Right cardiac atrium (tissue), 5 donors: ENCODE measurements at regions not wholly inside any gene's neighbourhood (a gene's known extent, or its start where the extent isn't known, plus 50 kb on each side); places are given as distances from the start of the nearest gene placed in this dataset.
"Not testable (repeated sequence)": the region's sequence is repeated elsewhere in the genome, so short reads cannot be mapped to it uniquely, and the experiment has no call there.

Experiments used
- ATAC-seq, 2 donors: fragments of 200-7000 bp; cut with Tn5 transposase; one replicate each; pipeline versions ENCODE4 v1.8.0 to v1.9.1; 2020; ENCODE audit warnings: moderate library complexity in 2 of 2, mild to moderate bottlenecking in 1 of 2
- DNase-seq, 3 donors: peaks; one replicate each; pipeline ENCODE4 v3.0.0-alpha.2; 2020
- H3K27ac ChIP-seq: one replicate; pipeline ENCODE4 v1.5.1; 2013; ENCODE audit warnings: mild to moderate bottlenecking, low read length, control low read depth, moderate library complexity
- H3K27me3 ChIP-seq: one replicate; pipeline ENCODE4 v1.6.1; 2013; ENCODE audit not compliant: control insufficient read depth, insufficient read depth
- H3K4me1 ChIP-seq: one replicate; pipeline ENCODE4 v1.6.1; 2013; ENCODE audit warnings: low read length; ENCODE audit not compliant: control insufficient read depth, insufficient read depth
- H3K4me3 ChIP-seq: one replicate; pipeline ENCODE4 v1.5.1; 2013; ENCODE audit warnings: low read length, control low read depth
- H3K9me3 ChIP-seq: one replicate; pipeline ENCODE4 v1.6.1; 2013; ENCODE audit warnings: low read length; ENCODE audit not compliant: control insufficient read depth
- WGBS: extraction: QIAGEN DNeasy Blood & Tissue Kit; methylation state at CpG from one replicate; pipeline ENCODE4 v1.1.7; 2013; 5-methylcytosine and 5-hydroxymethylcytosine counted together
- intact Hi-C, 4 donors: fragments of 100-400 bp; cut with DNase I; formaldehyde crosslinking; loops; one replicate each; pipeline versions ENCODE4 v1.11.0 to v1.14.0; 2022 to 2023
- donor health status: healthy with polysubstance abuse.
- donor health status: DM: no; HTN: yes; CAD: no.
- donor health status: DM: no; HTN: no; CAD: no.
- donor health status: DM: no; HTN: yes; CAD: no; lungs with severe emphysema.
- donor health status: DM: yes; HTN: yes; CAD: no.

GRCh38 chr6:10099529-10100140, 315.2 kb downstream of the TFAP2A start:
- no peak overlapping the region for H3K27ac ChIP-seq
- H3K9me3 ChIP-seq: no peaks in the 10 kb centered on the region
- H3K4me1 ChIP-seq: no peaks in the 10 kb centered on the region
- ATAC-seq: no peak
- intact Hi-C loops: no loop called here
- DNase-seq: no peak
- 65% methylated on average over 9 of the region's 9 CpGs for WGBS
- H3K4me3 ChIP-seq: no peak overlapping the region
- H3K27me3 ChIP-seq: no peaks in the 10 kb centered on the region

GRCh38 chr6:10098756-10099528, 315.9 kb downstream of the TFAP2A start:
- ATAC-seq: no peak
- intact Hi-C loops: no loop called here
- Histone ChIP-seq H3K4me3 (peak overlapping the region; percentile 41), H3K27me3 (no peaks in the 10 kb centered on the region), H3K4me1 (no peaks in the 10 kb centered on the region), H3K27ac (no peak overlapping the region), H3K9me3 (no peaks in the 10 kb centered on the region)
- peak in 2 of 3 donors; percentile 9 to 53 for DNase-seq
- WGBS: 30% methylated on average over 27 of the region's 27 CpGs

GRCh38 chr6:10093282-10093681, 321.6 kb downstream of the TFAP2A start:
- H3K27ac ChIP-seq: no peak overlapping the region
- no peak overlapping the region for H3K4me3 ChIP-seq
- DNase-seq (no peak), ATAC-seq (no peak)
- 90% methylated on average over 5 of the region's 5 CpGs for WGBS
- peaks cover 3% of the 10 kb centered on the region for H3K9me3 ChIP-seq
- H3K4me1 ChIP-seq: no peaks in the 10 kb centered on the region
- H3K27me3 ChIP-seq: no peaks in the 10 kb centered on the region
- intact Hi-C loops: no loop called here

- Histone ChIP-seq H3K27ac (no peak overlapping the region), H3K27me3 (no peaks in the 10 kb centered on the region), H3K9me3 (no peaks in the 10 kb centered on the region), H3K4me3 (no peak overlapping the region), H3K4me1 (no peaks in the 10 kb centered on the region)
- DNase-seq: no peak
- intact Hi-C loops: no loop called here
- WGBS: 76% methylated on average over 14 of the region's 14 CpGs
- no peak for ATAC-seq
Measured at GRCh38 chr6:10084111-10084986, 330.5 kb downstream of the TFAP2A start.

GRCh38 chr6:10082385-10082784, 332.5 kb downstream of the TFAP2A start:
- Histone ChIP-seq H3K27me3 (no peaks in the 10 kb centered on the region), H3K27ac (no peak overlapping the region), H3K4me1 (no peaks in the 10 kb centered on the region), H3K9me3 (no peaks in the 10 kb centered on the region), H3K4me3 (no peak overlapping the region)
- DNase-seq: no peak
- ATAC-seq: peak; percentile 24 to 31
- WGBS: 40% methylated on average over 1 of the region's 1 CpG
- intact Hi-C loops: no loop called here

GRCh38 chr6:10081957-10082356, 332.9 kb downstream of the TFAP2A start:
- no peak for ATAC-seq
- WGBS: 70% methylated on average over 1 of the region's 1 CpG
- no peak for DNase-seq
- no peak overlapping the region for H3K27ac ChIP-seq
- H3K9me3 ChIP-seq: no peaks in the 10 kb centered on the region
- H3K4me1 ChIP-seq: no peaks in the 10 kb centered on the region
- H3K27me3 ChIP-seq: no peaks in the 10 kb centered on the region
- H3K4me3 ChIP-seq: no peak overlapping the region
- intact Hi-C loops: no loop called here

- DNase-seq (no peak), ATAC-seq (no peak)
- Histone ChIP-seq H3K4me1 (no peaks in the 10 kb centered on the region), H3K27me3 (no peaks in the 10 kb centered on the region), H3K4me3 (no peak overlapping the region), H3K9me3 (no peaks in the 10 kb centered on the region), H3K27ac (no peak overlapping the region)
- intact Hi-C loops: no loop called here
- WGBS: 87% methylated on average over 6 of the region's 6 CpGs
Measured at GRCh38 chr6:10081075-10081474, 333.8 kb downstream of the TFAP2A start.

GRCh38 chr6:10080561-10080960, 334.3 kb downstream of the TFAP2A start:
- Histone ChIP-seq H3K4me1 (no peaks in the 10 kb centered on the region), H3K4me3 (no peak overlapping the region), H3K9me3 (no peaks in the 10 kb centered on the region), H3K27ac (no peak overlapping the region), H3K27me3 (no peaks in the 10 kb centered on the region)
- WGBS: 88% methylated on average over 4 of the region's 4 CpGs
- no peak for ATAC-seq
- DNase-seq: no peak
- intact Hi-C loops: no loop called here

- Histone ChIP-seq H3K9me3 (no peaks in the 10 kb centered on the region), H3K4me3 (no peak overlapping the region), H3K27ac (no peak overlapping the region), H3K27me3 (no peaks in the 10 kb centered on the region), H3K4me1 (no peaks in the 10 kb centered on the region)
- DNase-seq (no peak), ATAC-seq (no peak)
- intact Hi-C loops: no loop called here
- WGBS: 87% methylated on average over 6 of the region's 6 CpGs
Measured at GRCh38 chr6:10078581-10078980, 336.3 kb downstream of the TFAP2A start.

- H3K4me1 ChIP-seq, H3K4me3 ChIP-seq, ATAC-seq, H3K9me3 ChIP-seq, DNase-seq, H3K27me3 ChIP-seq, intact Hi-C loops, H3K27ac ChIP-seq: not testable (repeated sequence)
- 96% methylated on average over 45 of the region's 45 CpGs for whole genome bisulfite sequencing
Measured at GRCh38 chr6:10074726-10075125, 340.1 kb downstream of the TFAP2A start.

GRCh38 chr6:10073341-10073740, 341.5 kb downstream of the TFAP2A start:
- intact Hi-C loops: no loop called here
- no peak for ATAC-seq
- no peak overlapping the region for H3K4me3 ChIP-seq
- H3K9me3 ChIP-seq: no peaks in the 10 kb centered on the region
- H3K4me1 ChIP-seq: no peaks in the 10 kb centered on the region
- 85% methylated on average over 9 of the region's 9 CpGs for WGBS
- no peak overlapping the region for H3K27ac ChIP-seq
- DNase-seq: no peak
- H3K27me3 ChIP-seq: no peaks in the 10 kb centered on the region
